Suprapubic skin (tissue), 4 donors: ENCODE measurements at regions not wholly inside any gene's neighbourhood (a gene's known extent, or its start where the extent isn't known, plus 50 kb on each side); places are given as distances from the start of the nearest gene placed in this dataset.

ENCODE experiments used
- EP300 ChIP-seq: sonication (generic); formaldehyde crosslinking; IDR thresholded peaks from one replicate; pipeline ENCODE4 v1.6.1; 2017; ENCODE audit warnings: antibody characterized with exemption
- POLR2A ChIP-seq, 2 donors: fragments of 450-650 bp; IDR thresholded peaks; one replicate each; pipeline ENCODE4 v1.6.1; 2017; ENCODE audit warnings: antibody characterized with exemption in 2 of 2, mild to moderate bottlenecking in 2 of 2, moderate library complexity in 2 of 2
- POLR2AphosphoS5 ChIP-seq, 3 donors: sonication (generic); formaldehyde crosslinking; IDR thresholded peaks; one replicate each; pipeline ENCODE4 v1.6.1; 2017; ENCODE audit warnings: antibody characterized with exemption in 3 of 3
- TF ChIP-seq, protein P1 (sequence below), 2 donors: fragments of 200-600 bp in 1 of 2; fragments of 450-650 bp in 1 of 2; sonication (generic) in 1 of 2; IDR thresholded peaks; one replicate each; pipeline ENCODE4 v1.5.1; 2016 to 2019; ENCODE audit warnings: antibody characterized with exemption in 2 of 2, mild to moderate bottlenecking in 1 of 2, moderate library complexity in 1 of 2

DNA sequence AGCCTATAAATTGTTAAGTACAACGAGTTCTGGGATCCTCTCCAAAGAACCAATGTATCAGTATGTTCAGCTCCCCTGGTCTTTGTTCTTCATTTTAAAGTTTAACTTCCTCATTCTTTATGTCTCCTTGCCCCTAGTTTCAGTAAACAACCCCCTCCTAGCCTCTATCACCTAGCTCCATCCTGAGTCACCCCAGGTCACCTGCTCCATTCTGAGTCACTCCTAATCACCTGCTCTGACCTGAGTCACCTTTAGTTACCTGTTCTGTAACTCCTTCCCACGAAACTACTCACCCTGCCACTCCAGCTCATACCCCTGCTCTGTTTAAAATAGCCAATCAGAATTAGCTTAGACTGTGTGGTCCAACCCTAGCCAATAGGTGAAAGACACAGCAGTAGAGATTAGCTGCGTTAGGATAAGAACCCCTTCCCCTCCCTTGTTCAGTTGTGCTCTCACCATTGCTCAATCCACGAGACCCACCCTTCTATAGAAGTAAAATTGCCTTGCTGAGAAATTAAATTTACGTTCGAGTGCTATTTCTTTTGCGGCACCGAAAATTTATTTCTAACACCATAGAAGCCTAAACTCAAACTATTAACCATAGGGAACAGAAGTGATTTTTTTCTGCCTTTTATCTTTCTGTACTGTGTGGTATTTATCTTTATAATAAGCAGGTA lies 245.0 kb upstream of the ADAMTS9 start:
- TF ChIP-seq EP300 (no peak), POLR2A (IDR thresholded peaks at IDR 0.05) (no peak), POLR2AphosphoS5 (IDR thresholded peaks at IDR 0.05) (no peak)
- TF ChIP-seq, protein P1, sequence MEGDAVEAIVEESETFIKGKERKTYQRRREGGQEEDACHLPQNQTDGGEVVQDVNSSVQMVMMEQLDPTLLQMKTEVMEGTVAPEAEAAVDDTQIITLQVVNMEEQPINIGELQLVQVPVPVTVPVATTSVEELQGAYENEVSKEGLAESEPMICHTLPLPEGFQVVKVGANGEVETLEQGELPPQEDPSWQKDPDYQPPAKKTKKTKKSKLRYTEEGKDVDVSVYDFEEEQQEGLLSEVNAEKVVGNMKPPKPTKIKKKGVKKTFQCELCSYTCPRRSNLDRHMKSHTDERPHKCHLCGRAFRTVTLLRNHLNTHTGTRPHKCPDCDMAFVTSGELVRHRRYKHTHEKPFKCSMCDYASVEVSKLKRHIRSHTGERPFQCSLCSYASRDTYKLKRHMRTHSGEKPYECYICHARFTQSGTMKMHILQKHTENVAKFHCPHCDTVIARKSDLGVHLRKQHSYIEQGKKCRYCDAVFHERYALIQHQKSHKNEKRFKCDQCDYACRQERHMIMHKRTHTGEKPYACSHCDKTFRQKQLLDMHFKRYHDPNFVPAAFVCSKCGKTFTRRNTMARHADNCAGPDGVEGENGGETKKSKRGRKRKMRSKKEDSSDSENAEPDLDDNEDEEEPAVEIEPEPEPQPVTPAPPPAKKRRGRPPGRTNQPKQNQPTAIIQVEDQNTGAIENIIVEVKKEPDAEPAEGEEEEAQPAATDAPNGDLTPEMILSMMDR (IDR thresholded peaks at IDR 0.05) = no peak
